ENCODE measurements at regions not wholly inside any gene's neighbourhood (a gene's known extent, or its start where the extent isn't known, plus 50 kb on each side); places are given as distances from the start of the nearest gene placed in this dataset.

DNA sequence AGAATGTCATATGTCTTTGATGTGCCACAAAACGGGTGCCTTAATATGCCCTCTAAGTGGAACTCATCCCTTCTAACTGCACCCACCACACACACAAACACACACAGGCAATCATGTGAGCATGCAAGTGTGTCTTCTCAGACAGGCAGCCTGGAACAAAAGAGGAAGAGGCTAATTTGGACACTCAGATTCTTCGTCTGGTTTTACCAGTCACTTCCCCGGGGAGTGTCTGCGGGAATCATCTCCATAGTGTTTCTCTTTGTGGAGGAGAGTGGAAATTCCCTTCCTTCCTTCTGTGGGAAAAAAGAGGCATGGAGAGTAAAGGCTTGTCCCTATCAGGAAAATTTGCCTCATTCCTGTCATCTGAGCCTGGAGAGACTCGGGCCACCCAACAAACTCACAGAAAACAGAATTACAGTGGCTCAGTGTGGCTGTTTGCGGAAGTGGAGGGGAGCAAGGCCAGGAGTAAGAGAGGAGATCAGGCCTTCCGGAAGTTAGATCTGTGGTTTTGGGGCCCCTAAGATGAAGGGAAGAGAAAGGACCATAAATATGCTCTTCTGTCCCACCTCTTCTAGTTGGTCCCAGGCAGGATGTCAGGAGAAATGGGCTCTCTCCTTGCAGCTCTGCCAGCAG lies 212.6 kb upstream of the SEMA6D start:
- H3K36me3 Mint-ChIP-seq (ENCODE audit: low read depth) = no peaks in the 10 kb centered on the region
- no peaks in the 10 kb centered on the region for H3K27me3 Mint-ChIP-seq (ENCODE audit: low read depth, poor library complexity)
- H3K9me3 Mint-ChIP-seq = no peaks in the 10 kb centered on the region
- TF ChIP-seq, protein P1, sequence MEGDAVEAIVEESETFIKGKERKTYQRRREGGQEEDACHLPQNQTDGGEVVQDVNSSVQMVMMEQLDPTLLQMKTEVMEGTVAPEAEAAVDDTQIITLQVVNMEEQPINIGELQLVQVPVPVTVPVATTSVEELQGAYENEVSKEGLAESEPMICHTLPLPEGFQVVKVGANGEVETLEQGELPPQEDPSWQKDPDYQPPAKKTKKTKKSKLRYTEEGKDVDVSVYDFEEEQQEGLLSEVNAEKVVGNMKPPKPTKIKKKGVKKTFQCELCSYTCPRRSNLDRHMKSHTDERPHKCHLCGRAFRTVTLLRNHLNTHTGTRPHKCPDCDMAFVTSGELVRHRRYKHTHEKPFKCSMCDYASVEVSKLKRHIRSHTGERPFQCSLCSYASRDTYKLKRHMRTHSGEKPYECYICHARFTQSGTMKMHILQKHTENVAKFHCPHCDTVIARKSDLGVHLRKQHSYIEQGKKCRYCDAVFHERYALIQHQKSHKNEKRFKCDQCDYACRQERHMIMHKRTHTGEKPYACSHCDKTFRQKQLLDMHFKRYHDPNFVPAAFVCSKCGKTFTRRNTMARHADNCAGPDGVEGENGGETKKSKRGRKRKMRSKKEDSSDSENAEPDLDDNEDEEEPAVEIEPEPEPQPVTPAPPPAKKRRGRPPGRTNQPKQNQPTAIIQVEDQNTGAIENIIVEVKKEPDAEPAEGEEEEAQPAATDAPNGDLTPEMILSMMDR (IDR thresholded peaks at IDR 0.05) = no peak
- H3K4me1 Mint-ChIP-seq = peaks cover 37% of the 10 kb centered on the region
- no peak for DNase-seq
- H3K4me3 Mint-ChIP-seq = no peak overlapping the region
- no peak overlapping the region for H3K27ac Mint-ChIP-seq

DNA sequence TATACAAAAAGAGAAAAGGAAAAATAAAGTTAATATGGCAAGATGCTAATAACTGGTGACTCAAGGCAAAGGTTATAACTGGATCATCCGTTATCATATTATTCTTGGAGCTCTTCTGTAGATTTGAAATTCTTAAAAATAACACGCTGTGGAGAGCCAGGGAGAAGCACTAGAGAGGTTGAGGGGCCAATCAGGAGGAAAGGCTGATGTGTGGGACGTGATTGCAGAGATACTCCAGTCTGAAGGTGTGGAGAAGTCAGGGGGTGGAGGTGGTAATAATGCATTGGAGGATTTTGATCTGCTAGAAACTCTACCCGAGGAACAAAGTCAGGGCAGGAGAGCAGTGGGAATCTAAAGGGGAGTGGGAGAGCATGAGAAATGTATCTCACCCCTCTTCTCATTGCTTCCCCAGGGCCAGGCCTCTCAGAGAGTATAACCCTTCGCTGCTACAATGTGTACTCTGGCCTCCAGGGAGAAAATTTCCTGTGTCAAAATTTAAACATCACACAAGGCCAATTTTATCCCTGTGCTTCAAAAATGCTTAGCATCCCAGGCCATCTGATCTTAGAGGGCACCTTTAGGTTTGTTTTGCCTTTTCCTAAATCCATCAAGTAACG lies 211.5 kb upstream of the SEMA6D start:
- Mint-ChIP-seq H3K4me3 (no peak overlapping the region), H3K27ac (peak overlapping the region; percentile 40), H3K9me3 (peaks cover 4% of the 10 kb centered on the region), H3K36me3 (ENCODE audit: low read depth) (no peaks in the 10 kb centered on the region), H3K27me3 (ENCODE audit: low read depth, poor library complexity) (no peaks in the 10 kb centered on the region), H3K4me1 (peaks cover 37% of the 10 kb centered on the region)
- TF ChIP-seq, protein P1 (IDR thresholded peaks at IDR 0.05) = no peak
- DNase-seq = no peak

- peaks cover 39% of the 10 kb centered on the region for H3K4me1 Mint-ChIP-seq
- H3K27me3 Mint-ChIP-seq (ENCODE audit: low read depth, poor library complexity) = no peaks in the 10 kb centered on the region
- no peak overlapping the region for H3K27ac Mint-ChIP-seq
- H3K9me3 Mint-ChIP-seq = peaks cover 4% of the 10 kb centered on the region
- TF ChIP-seq, protein P1 (IDR thresholded peaks at IDR 0.05) = no peak
- H3K4me3 Mint-ChIP-seq = no peak overlapping the region
- H3K36me3 Mint-ChIP-seq (ENCODE audit: low read depth) = no peaks in the 10 kb centered on the region
- no peak for DNase-seq
These were observed 210.8 kb upstream of the SEMA6D start for GRCh38 chr15:47506329-47507100.

DNA sequence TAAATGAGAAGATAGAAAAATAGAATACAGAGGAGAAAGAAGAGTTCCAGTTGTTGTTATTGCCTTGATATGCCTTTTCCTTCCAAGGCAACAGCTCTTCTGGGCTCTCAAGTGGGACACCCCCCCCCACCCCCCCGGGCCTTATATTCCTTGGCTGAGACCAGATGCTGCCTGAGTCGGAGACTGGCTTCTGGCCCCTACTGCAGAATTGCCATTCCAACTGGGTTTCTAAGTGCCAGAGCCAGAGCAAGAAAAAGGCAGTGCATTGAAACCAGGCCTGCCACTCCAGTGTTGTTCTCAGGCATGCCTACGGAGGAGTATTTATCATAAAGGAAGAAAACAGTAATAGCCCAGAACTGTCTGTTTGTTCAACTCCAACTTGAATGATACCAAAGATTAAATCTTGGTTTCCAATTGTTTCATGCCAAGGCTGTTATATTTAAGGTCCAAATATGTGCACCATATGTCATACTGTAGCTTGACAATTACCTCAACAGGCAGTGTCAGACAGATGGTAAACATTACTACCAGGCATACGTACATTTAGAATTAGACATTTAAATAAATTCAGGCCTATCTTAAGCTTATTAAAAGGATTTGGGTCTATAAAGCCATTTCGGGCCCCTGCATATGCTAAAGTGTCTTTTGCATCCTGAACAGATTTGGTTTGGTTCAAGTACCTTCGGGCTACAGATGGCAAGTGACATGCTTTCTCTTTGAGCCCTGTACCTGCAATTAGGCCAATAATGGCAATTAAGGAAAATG lies 209.9 kb upstream of the SEMA6D start:
- no peak for DNase-seq
- no peaks in the 10 kb centered on the region for H3K36me3 Mint-ChIP-seq (ENCODE audit: low read depth)
- peaks cover 35% of the 10 kb centered on the region for H3K4me1 Mint-ChIP-seq
- H3K27me3 Mint-ChIP-seq (ENCODE audit: low read depth, poor library complexity) = no peaks in the 10 kb centered on the region
- H3K9me3 Mint-ChIP-seq = peaks cover 4% of the 10 kb centered on the region
- no peak overlapping the region for H3K4me3 Mint-ChIP-seq
- no peak overlapping the region for H3K27ac Mint-ChIP-seq
- TF ChIP-seq, protein P1 (IDR thresholded peaks at IDR 0.05) = no peak

GRCh38 chr15:47511261-47511660 lies 206.0 kb upstream of the SEMA6D start:
- H3K4me3 Mint-ChIP-seq = no peak overlapping the region
- H3K27ac Mint-ChIP-seq = no peak overlapping the region
- peaks cover 4% of the 10 kb centered on the region for H3K9me3 Mint-ChIP-seq
- peaks cover 4% of the 10 kb centered on the region for H3K4me1 Mint-ChIP-seq
- TF ChIP-seq, protein P1 (IDR thresholded peaks at IDR 0.05) = no peak
- H3K27me3 Mint-ChIP-seq (ENCODE audit: low read depth, poor library complexity) = no peaks in the 10 kb centered on the region
- no peaks in the 10 kb centered on the region for H3K36me3 Mint-ChIP-seq (ENCODE audit: low read depth)
- DNase-seq = no peak

Data from nephron progenitor cell (in vitro differentiated cells).